ENCODE measurements at regions not wholly inside any gene's neighbourhood (a gene's known extent, or its start where the extent isn't known, plus 50 kb on each side); places are given as distances from the start of the nearest gene placed in this dataset.

GRCh38 chr15:61613138-61613537 is 384.0 kb upstream of the RORA start:
- Histone ChIP-seq H3K4me3 (no peak overlapping the region), H3K36me3 (ENCODE audit: control insufficient read depth in 2 of 2, insufficient read depth in 2 of 2, low read length in 1 of 2) (no peaks in the 10 kb centered on the region), H3K9ac (ENCODE audit: control insufficient read depth, insufficient read depth, low read length) (no peak overlapping the region), H3K27me3 (replicated peaks in 1 of 2; ENCODE audit: control insufficient read depth in 2 of 2, insufficient read depth in 2 of 2, low read length in 1 of 2) (no peaks in the 10 kb centered on the region), H4K20me1 (ENCODE audit: control insufficient read depth, insufficient read depth) (no peaks in the 10 kb centered on the region), H3K4me1 (ENCODE audit: control insufficient read depth, insufficient read depth, low read length) (no peaks in the 10 kb centered on the region), H3K4me2 (ENCODE audit: control insufficient read depth, insufficient read depth) (no peak overlapping the region), H2AFZ (ENCODE audit: control insufficient read depth, low read depth, low read length) (no peak overlapping the region), H3K9me3 (replicated peaks; ENCODE audit: control insufficient read depth, insufficient read depth, low read length) (no peaks in the 10 kb centered on the region; the same call in 1 of the 3 replicates), H3K27ac (ENCODE audit: control insufficient read depth, insufficient read depth) (no peak overlapping the region), H3K79me2 (ENCODE audit: control insufficient read depth, insufficient read depth, low read length) (no peaks in the 10 kb centered on the region)
- DNase-seq (ENCODE audit: low read depth, low spot score) (no peak), ATAC-seq (no peak), FAIRE-seq (no peak)
- ChIA-PET RAD21 (ENCODE audit: unreplicated experiment) (no interaction called here), CTCF (no interaction called here), SMC1A (ENCODE audit: uncharacterized antibody, unreplicated experiment) (no interaction called here), POLR2A (no interaction called here)
- intact Hi-C loops (cut with micrococcal nuclease; ENCODE audit: unreplicated experiment) = no loop called here
- TF ChIP-seq ZNF217 (IDR thresholded peaks at IDR 0.05) (no peak), RUNX3 (IDR thresholded peaks at IDR 0.05; ENCODE audit: low read length) (no peak), ZNF384 (IDR thresholded peaks at IDR 0.05; ENCODE audit: borderline replicate concordance, low read depth, low read length) (no peak), RELA (IDR thresholded peaks at IDR 0.05; ENCODE audit: borderline replicate concordance, partially characterized antibody) (no peak), PBX3 (IDR thresholded peaks at IDR 0.05; ENCODE audit: insufficient replicate concordance, low read depth, low read length) (no peak), SRF (IDR thresholded peaks at IDR 0.05; ENCODE audit: low read depth in 2 of 2, low read length in 2 of 2) (no peak), ZNF592 (IDR thresholded peaks at IDR 0.05) (no peak), TARDBP (IDR thresholded peaks at IDR 0.05; ENCODE audit: borderline replicate concordance) (no peak), BHLHE40 (IDR thresholded peaks at IDR 0.05; ENCODE audit: borderline replicate concordance in 1 of 2, low read depth in 2 of 2, low read length in 1 of 2) (no peak), ZNF687 (IDR thresholded peaks at IDR 0.05) (no peak), RBBP5 (conservative IDR thresholded peaks at IDR 0.05) (no peak), NR2C1 (IDR thresholded peaks at IDR 0.05) (no peak), ZNF622 (IDR thresholded peaks at IDR 0.05) (no peak), E4F1 (IDR thresholded peaks at IDR 0.05; ENCODE audit: borderline replicate concordance, partially characterized antibody) (no peak)
- no TSS peak for BruUV-seq (replicated peaks)
- in situ Hi-C loops (cut with MboI) = no loop called here
